HG03135 (cell line): ENCODE measurements at regions not wholly inside any gene's neighbourhood (a gene's known extent, or its start where the extent isn't known, plus 50 kb on each side); places are given as distances from the start of the nearest gene placed in this dataset.

Experiments used
- ATAC-seq: cut with Tn5 transposase; IDR thresholded peaks from one replicate; pipeline ENCODE4 v1.9.1; 2021; ENCODE audit warnings: mild to moderate bottlenecking, moderate library complexity; ENCODE audit not compliant: unreplicated experiment

GRCh38 chr5:97914483-97914882 lies 731.4 kb upstream of the RIOK2 start:
- ATAC-seq: no peak

- no peak for ATAC-seq
These were observed 732.1 kb upstream of the RIOK2 start for GRCh38 chr5:97915106-97915505.

- no peak for ATAC-seq
These were observed 735.0 kb upstream of the RIOK2 start for GRCh38 chr5:97918057-97918456.

GRCh38 chr5:97918620-97919019 lies 735.6 kb upstream of the RIOK2 start:
- no peak for ATAC-seq

GRCh38 chr5:97919719-97920118 lies 736.7 kb upstream of the RIOK2 start:
- no peak for ATAC-seq

- ATAC-seq: no peak
These were observed 739.7 kb upstream of the RIOK2 start for GRCh38 chr5:97922776-97923175.

- no peak for ATAC-seq
These were observed 740.4 kb upstream of the RIOK2 start for GRCh38 chr5:97923496-97923895.

- no peak for ATAC-seq
These were observed 741.0 kb upstream of the RIOK2 start for GRCh38 chr5:97923997-97924396.

GRCh38 chr5:97929383-97929782 lies 746.3 kb upstream of the RIOK2 start:
- ATAC-seq: no peak

- ATAC-seq: no peak
These were observed 748.8 kb upstream of the RIOK2 start for GRCh38 chr5:97931829-97932228.

GRCh38 chr5:97936231-97936630 lies 753.2 kb upstream of the RIOK2 start:
- no peak for ATAC-seq

GRCh38 chr5:97937846-97938245 lies 754.8 kb upstream of the RIOK2 start:
- no peak for ATAC-seq

- no peak for ATAC-seq
These were observed 760.0 kb upstream of the RIOK2 start for GRCh38 chr5:97943036-97943435.

GRCh38 chr5:97951139-97951538 lies 768.1 kb upstream of the RIOK2 start:
- no peak for ATAC-seq

- ATAC-seq: no peak
These were observed 772.4 kb upstream of the RIOK2 start for GRCh38 chr5:97955450-97955849.

- no peak for ATAC-seq
These were observed 784.2 kb upstream of the RIOK2 start for GRCh38 chr5:97967292-97967691.

GRCh38 chr5:97968346-97968745 lies 785.3 kb upstream of the RIOK2 start:
- no peak for ATAC-seq

- no peak for ATAC-seq
These were observed 793.7 kb upstream of the RGMB start for GRCh38 chr5:97979740-97980139.

- ATAC-seq: no peak
These were observed 793.2 kb upstream of the RGMB start for GRCh38 chr5:97980291-97980690.

- no peak for ATAC-seq
These were observed 787.4 kb upstream of the RGMB start for GRCh38 chr5:97986069-97986468.

- ATAC-seq: no peak
These were observed 782.2 kb upstream of the RGMB start for GRCh38 chr5:97991236-97991635.

- ATAC-seq: no peak
These were observed 774.5 kb upstream of the RGMB start for GRCh38 chr5:97998941-97999340.

- no peak for ATAC-seq
These were observed 769.0 kb upstream of the RGMB start for GRCh38 chr5:98004463-98004862.

GRCh38 chr5:98016771-98017170 lies 756.7 kb upstream of the RGMB start:
- no peak for ATAC-seq
